A673 (cell line): ENCODE measurements at regions not wholly inside any gene's neighbourhood (a gene's known extent, or its start where the extent isn't known, plus 50 kb on each side); places are given as distances from the start of the nearest gene placed in this dataset.
"Not testable (repeated sequence)": the region's sequence is repeated elsewhere in the genome, so short reads cannot be mapped to it uniquely, and the experiment has no call there.

Experiments used
- BruUV-seq: library from RNA; stranded (reverse); fragments of 400-500 nt; replicated peaks from 2 replicates; lab custom pipeline; 2021; lab: Mats Ljungman, UMichigan
- CTCF ChIA-PET: fragments of 300-600 bp; sonication (Branson Sonifier 250); formaldehyde crosslinking; loops from one replicate; lab custom pipeline; 2022; ENCODE audit warnings: antibody characterized with exemption; lab: Charles Lee
- POLR2A ChIA-PET: fragments of 300-600 bp; sonication (Branson Sonifier 250); formaldehyde crosslinking; loops from one replicate; lab custom pipeline; 2022; ENCODE audit warnings: antibody characterized with exemption; ENCODE audit not compliant: low non-redundant PET; lab: Charles Lee
- DNase-seq: peaks from one replicate; pipeline ENCODE4 v3.0.0-alpha.2; 2015; ENCODE audit warnings: low spot score
- H3K27ac ChIP-seq: fragments of 200-600 bp; sonication (generic); 2 replicates; pipeline ENCODE4 v1.5.1; 2016; ENCODE audit warnings: mixed run types, low read depth, mild to moderate bottlenecking, mixed read lengths, antibody characterized with exemption, low read length; ENCODE audit not compliant: poor library complexity, severe bottlenecking
- H3K27me3 ChIP-seq: fragments of 200-600 bp; sonication (generic); replicated peaks from 2 replicates; pipeline ENCODE4 v1.6.1; 2017; ENCODE audit warnings: mixed run types, low read depth, mild to moderate bottlenecking, mixed read lengths, antibody characterized with exemption, low read length; ENCODE audit not compliant: insufficient read depth, poor library complexity
- H3K36me3 ChIP-seq: fragments of 200-600 bp; sonication (generic); 2 replicates; pipeline ENCODE4 v1.6.1; 2016; ENCODE audit warnings: mixed run types, mild to moderate bottlenecking, mixed read lengths, antibody characterized with exemption, low read length; ENCODE audit not compliant: insufficient read depth, poor library complexity, severe bottlenecking
- H3K4me1 ChIP-seq: fragments of 200-600 bp; sonication (generic); 2 replicates; pipeline ENCODE4 v1.6.1; 2017; ENCODE audit warnings: mixed run types, mild to moderate bottlenecking, mixed read lengths, antibody characterized with exemption, low read length; ENCODE audit not compliant: insufficient read depth, poor library complexity, severe bottlenecking
- H3K4me3 ChIP-seq: fragments of 200-600 bp; sonication (generic); 2 replicates; pipeline ENCODE4 v1.5.1; 2016; ENCODE audit warnings: low read depth, mixed run types, mild to moderate bottlenecking, mixed read lengths, low read length; ENCODE audit not compliant: poor library complexity, severe bottlenecking
- H3K9me3 ChIP-seq: fragments of 200-600 bp; sonication (generic); 2 replicates; pipeline ENCODE4 v1.6.1; 2016; ENCODE audit warnings: mixed run types, low read depth, mild to moderate bottlenecking, mixed read lengths, antibody characterized with exemption, low read length; ENCODE audit not compliant: poor library complexity, severe bottlenecking
- CTCF ChIP-seq: fragments of 300-800, 200-600 bp; sonication (generic); conservative IDR thresholded peaks from 2 replicates; pipeline ENCODE4 v1.5.1; 2017; ENCODE audit warnings: low read depth, mild to moderate bottlenecking, antibody characterized with exemption, low read length, moderate library complexity, mixed read lengths
- EZH2 ChIP-seq: fragments of 200-600 bp; sonication (generic); IDR thresholded peaks from 2 replicates; pipeline ENCODE4 v1.6.1; 2017; ENCODE audit warnings: borderline replicate concordance, low read depth, mild to moderate bottlenecking, mixed read lengths, antibody characterized with exemption, low read length; ENCODE audit not compliant: poor library complexity, severe bottlenecking
- intact Hi-C: fragments of 100-400 bp; cut with micrococcal nuclease; formaldehyde crosslinking; loops from one replicate; pipeline ENCODE4 v1.10.0; 2022; ENCODE audit not compliant: unreplicated experiment

- no peak overlapping the region for H3K27ac ChIP-seq
- no peaks in the 10 kb centered on the region for H3K4me1 ChIP-seq
- H3K36me3 ChIP-seq = no peaks in the 10 kb centered on the region
- intact Hi-C loops = no loop called here
- CTCF ChIA-PET = no interaction called here
- H3K9me3 ChIP-seq = no peaks in the 10 kb centered on the region
- no peak for TF ChIP-seq CTCF
- TF ChIP-seq EZH2 = no peak
- no TSS peak for BruUV-seq
- no peak overlapping the region for H3K4me3 ChIP-seq
- DNase-seq = no peak
- POLR2A ChIA-PET = no interaction called here
- H3K27me3 ChIP-seq = no peaks in the 10 kb centered on the region
Measured at GRCh38 chrX:121433289-121433688, 385.9 kb downstream of the GLUD2 start.

- POLR2A ChIA-PET = not testable (repeated sequence)
Measured at GRCh38 chrX:121437666-121438065, 390.3 kb downstream of the GLUD2 start.

GRCh38 chrX:121455890-121456289 is 408.5 kb downstream of the GLUD2 start:
- Histone ChIP-seq H3K4me1 (no peaks in the 10 kb centered on the region), H3K36me3 (no peaks in the 10 kb centered on the region), H3K9me3 (no peaks in the 10 kb centered on the region), H3K27ac (no peak overlapping the region), H3K4me3 (no peak overlapping the region), H3K27me3 (no peaks in the 10 kb centered on the region)
- intact Hi-C loops = no loop called here
- no TSS peak for BruUV-seq
- no peak for TF ChIP-seq CTCF
- TF ChIP-seq EZH2 = no peak
- CTCF ChIA-PET = no interaction called here
- DNase-seq = no peak
- POLR2A ChIA-PET = no interaction called here

More at GRCh38 chrX:121437666-121438065, 390.3 kb downstream of the GLUD2 start:
- H3K9me3 ChIP-seq, H3K4me3 ChIP-seq, BruUV-seq, H3K27me3 ChIP-seq, DNase-seq, CTCF ChIA-PET, H3K36me3 ChIP-seq, intact Hi-C loops, H3K27ac ChIP-seq, H3K4me1 ChIP-seq: not testable (repeated sequence)

- no peak overlapping the region for H3K4me3 ChIP-seq
- intact Hi-C loops = no loop called here
- H3K27me3 ChIP-seq = no peaks in the 10 kb centered on the region
- H3K36me3 ChIP-seq = no peaks in the 10 kb centered on the region
- POLR2A ChIA-PET = no interaction called here
- CTCF ChIA-PET = no interaction called here
- no peak for DNase-seq
- H3K4me1 ChIP-seq = no peaks in the 10 kb centered on the region
- no TSS peak for BruUV-seq
- H3K27ac ChIP-seq = no peak overlapping the region
- no peaks in the 10 kb centered on the region for H3K9me3 ChIP-seq
- TF ChIP-seq EZH2 (no peak), CTCF (no peak)
Measured at GRCh38 chrX:121456315-121456714, 408.9 kb downstream of the GLUD2 start.
